B cell (primary cell): ENCODE measurements at regions not wholly inside any gene's neighbourhood (a gene's known extent, or its start where the extent isn't known, plus 50 kb on each side); places are given as distances from the start of the nearest gene placed in this dataset.

Experiments
- EZH2 ChIP-seq: IDR thresholded peaks from 2 replicates; pipeline ENCODE4 v1.6.1; 2012; ENCODE audit warnings: borderline replicate concordance, low read depth, mild to moderate bottlenecking, moderate library complexity, low read length; ENCODE audit not compliant: insufficient read depth, poor library complexity, severe bottlenecking
- TF ChIP-seq, protein P1 (sequence below): fragments of 200-600 bp; IDR thresholded peaks from one replicate; pipeline ENCODE4 v1.8.0; 2022; ENCODE audit warnings: antibody characterized with exemption, mild to moderate bottlenecking

DNA sequence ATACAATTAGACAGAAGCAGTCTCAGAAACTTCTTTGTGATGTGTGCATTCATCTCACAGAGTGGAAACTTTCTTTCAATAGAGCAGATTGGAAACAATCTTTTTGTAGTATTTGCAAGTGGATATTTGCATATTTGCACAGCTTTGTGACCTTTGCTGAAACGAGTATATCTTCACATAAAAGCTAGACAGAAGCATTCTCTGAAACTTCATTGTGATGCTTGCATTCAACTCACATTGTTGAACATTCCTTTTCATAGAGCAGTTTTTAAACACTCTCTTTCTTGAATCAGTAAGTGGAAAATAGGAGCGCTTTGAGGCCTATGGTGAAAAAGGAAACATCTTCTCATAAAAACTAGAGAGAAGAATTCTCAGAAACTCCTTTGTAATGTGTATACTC, 657.9 kb upstream of the ZNF337 start:
- TF ChIP-seq, protein P1, sequence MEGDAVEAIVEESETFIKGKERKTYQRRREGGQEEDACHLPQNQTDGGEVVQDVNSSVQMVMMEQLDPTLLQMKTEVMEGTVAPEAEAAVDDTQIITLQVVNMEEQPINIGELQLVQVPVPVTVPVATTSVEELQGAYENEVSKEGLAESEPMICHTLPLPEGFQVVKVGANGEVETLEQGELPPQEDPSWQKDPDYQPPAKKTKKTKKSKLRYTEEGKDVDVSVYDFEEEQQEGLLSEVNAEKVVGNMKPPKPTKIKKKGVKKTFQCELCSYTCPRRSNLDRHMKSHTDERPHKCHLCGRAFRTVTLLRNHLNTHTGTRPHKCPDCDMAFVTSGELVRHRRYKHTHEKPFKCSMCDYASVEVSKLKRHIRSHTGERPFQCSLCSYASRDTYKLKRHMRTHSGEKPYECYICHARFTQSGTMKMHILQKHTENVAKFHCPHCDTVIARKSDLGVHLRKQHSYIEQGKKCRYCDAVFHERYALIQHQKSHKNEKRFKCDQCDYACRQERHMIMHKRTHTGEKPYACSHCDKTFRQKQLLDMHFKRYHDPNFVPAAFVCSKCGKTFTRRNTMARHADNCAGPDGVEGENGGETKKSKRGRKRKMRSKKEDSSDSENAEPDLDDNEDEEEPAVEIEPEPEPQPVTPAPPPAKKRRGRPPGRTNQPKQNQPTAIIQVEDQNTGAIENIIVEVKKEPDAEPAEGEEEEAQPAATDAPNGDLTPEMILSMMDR: no peak
- TF ChIP-seq EZH2: no peak
